ENCODE measurements at regions not wholly inside any gene's neighbourhood (a gene's known extent, or its start where the extent isn't known, plus 50 kb on each side); places are given as distances from the start of the nearest gene placed in this dataset.

DNA sequence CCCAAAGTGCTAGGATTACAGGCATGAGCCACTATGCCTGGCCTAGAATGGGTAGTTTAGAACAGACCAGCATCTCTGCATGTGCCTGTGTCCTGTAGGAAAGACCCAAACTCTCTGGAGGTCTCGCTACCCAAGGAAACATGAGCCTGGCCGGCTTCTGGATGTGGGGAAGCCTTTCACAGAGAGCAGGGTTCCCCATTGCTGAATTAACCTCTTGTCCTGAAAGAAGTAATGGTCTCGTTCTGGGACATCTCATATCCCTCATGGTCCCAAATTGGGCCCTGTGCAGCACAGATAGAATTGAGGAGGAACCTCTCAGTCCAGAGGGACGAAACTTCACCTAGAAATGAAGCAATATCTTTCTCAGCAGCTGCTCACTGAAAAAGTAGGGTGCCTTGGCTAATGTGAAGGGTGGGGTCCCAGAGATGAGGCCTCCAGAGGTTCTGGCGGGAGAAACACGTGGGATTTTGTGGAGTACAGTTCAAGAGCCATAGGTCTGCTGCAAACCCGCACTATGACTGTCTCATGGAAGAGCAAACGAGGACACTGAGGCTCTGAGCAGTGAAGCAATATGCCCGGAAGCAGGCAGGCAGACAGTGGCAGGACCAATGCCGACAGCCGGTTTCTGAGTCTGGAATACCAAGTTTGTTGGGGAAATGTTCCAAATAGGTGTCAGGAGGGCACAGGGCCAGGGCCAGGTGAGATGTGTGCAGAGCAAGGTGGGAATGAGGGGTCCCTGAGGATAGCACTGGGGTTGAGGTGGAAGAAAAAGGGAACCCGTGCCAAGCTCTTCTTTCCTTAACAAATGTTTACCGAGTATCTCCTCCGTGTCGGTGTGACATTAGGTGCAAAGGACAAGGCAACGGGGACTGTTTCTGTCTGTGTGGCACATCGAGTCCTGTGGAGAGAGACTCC lies 121.0 kb upstream of the TWIST2 start:
- DNase-seq: no peak

DNA sequence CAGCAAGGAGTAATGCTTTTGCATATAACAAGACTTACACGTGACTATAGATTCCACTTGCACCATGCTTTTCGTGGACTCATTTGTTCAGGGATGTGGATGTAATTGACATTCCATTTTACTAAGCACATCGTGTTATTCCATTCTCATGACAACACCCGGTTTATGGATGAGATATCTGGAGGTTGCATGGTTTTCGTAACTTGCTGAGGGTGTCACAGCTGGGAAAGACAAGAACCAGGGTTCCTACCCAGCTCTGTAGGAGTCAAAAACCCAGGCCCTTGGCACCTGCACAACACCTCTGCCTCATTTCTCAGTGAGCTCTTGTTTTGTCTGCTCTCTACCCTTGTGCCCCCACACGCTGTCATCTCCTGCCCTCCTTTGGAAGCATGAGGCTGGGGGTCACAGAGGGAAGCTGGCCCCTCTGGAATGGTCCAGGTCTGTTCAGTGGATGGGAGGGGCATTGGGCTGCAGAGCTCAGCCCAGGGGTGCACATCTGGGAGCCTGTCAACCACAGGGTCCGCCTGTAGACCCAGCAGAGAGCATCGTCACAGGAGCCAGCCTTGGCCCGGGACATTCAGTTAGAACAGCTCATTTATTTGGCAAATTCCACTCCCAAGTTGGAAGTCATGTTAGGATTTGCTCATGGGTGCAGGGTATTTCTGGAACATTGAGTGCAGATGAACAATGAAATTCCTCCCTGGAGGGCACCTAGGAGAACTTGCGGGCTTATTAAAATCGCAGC lies 120.1 kb upstream of the TWIST2 start:
- DNase-seq: no peak

DNA sequence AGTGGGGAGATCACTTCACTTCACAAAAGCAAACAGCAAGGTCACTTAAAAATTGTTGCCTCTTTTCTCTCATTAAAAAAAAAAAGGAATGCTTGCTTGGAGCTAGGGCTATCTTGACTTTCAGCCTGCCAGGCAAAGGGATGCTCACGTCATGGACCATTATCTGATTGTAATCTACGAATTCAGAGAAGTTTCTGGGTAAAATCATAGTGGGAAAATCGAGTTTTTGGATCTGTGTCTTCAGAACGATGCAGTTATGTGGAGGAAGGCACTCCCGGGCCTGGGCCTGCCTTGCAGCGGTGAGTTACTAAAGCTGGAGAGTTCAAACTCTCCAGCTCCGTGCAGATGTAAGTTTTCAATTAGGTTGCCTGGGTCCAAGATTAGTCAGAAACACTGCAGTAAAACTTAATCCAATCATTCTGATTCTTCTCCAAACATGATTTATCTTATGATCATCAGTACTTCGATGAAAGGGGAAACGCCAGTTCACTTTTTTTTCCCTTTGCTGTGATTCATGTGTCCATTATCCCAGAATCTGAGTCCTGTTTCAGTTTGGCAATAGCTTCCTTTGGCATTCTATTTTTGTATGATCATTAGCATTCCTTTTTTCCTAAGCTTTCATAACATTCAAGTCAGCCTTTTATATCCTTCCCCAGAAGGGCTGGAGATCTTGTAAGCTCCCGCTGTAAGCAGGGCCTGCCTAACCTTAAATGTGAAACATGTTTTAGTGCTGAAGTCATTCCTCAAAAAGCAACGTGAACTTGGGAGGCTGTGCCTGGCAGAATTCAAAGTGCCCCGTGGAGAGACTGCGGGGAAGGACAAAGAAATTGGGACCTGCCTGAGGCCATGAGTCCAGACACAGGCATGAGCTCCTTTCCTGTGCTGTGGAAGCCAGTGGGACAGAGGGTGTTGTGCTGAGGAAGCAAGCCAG lies 119.3 kb upstream of the TWIST2 start:
- no peak for DNase-seq

DNA sequence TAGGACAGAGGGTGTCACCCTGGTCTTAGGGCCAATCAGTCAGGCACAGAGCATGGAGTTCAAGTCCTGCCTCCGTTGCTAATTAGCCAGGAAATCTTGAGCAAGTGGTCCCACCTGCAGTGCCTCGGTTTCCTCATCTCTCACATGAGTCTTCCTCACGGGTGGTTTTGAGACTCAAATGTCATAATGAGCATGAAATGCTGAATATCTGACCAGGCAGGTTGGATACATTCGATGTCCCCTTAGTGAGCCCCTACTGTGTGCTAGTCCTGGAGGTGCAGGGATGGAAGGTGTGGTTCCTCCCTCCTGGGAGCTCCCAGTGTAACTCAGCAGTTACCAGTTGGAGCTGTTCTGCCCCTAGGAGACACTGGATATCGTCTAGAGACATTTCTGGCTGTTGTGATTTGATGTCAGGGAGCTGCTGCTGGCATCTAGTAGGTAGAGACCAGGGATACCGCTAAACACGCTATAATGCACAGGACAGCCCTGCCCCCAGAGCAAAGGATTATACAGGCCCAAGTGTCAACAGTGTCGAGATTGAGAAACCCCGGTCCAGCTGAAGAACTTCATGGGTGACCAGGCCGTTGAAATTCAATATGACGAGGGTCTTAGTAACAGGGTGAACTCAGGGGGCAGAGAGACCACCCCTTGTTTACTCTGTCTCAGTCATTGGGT lies 118.5 kb upstream of the TWIST2 start:
- no peak for DNase-seq

DNA sequence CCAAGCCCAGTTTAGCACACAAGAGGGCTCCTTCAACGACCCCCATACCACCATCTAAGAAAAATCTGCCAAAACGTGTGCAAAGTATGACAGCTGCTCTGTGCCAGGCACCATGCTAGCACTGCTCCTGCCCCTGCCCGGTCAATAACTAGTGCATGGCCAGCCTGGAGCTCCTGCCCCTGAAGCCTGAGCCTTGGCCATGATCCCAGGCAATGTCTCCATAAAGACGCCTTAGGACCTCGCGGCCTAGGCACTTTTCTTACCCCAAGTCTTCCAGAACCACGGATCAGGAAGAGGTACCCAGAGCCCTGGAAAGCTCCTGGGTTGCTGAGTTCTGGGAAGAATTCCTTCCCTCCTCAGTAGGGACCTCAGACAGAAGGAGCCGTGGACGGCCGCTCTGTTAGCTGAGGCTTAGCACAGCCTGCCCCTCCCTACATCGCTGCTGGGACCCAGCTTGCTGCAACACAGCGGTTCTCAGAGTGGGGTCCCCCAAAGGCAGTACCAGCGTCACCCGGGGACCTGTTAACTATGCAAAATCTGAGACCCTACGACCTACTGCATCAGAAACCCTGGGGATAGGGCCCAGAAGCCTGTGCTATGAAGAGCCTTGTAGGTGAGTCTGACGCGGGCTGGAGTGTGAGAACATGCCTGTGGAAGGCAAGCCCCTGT lies 117.8 kb upstream of the TWIST2 start:
- no peak for DNase-seq

DNA sequence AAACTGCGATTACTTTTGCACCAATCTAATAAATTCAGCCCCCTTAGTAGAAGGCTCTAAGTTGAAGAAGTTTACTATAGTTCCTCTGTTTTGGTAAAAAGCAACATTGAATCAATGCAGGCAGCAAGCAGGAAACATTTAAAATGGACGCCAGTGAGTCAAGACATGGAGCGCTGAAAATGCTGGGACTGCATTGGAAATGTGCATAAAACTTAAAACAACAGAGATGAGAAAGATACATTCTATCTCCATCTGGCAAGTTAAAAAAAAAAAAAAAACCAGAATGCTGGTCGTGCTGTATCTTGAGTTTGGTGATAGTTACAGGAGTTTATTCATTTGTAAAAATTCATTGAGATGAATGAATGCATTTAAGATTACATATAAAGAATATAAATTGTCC lies 117.0 kb upstream of the TWIST2 start:
- DNase-seq: no peak

DNA sequence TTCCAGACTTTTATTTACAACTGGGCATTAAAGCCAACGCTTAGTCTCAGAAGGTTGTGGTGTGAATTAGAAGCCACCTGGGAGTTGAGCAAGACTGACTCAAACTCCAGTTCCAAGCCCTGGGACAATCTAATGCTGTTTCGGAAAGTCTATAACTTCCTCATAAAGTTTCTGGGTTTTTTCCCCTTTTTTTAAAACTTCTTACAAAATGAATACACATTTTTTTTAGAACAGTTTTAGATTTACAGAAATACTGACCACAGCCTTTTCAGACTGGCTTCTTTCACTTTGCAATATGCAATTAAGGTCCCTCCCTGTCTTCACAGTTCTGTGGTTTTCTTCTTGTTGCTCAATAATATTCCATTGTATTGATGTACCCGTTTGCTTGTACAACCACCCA lies 115.9 kb upstream of the TWIST2 start:
- DNase-seq: no peak

DNA sequence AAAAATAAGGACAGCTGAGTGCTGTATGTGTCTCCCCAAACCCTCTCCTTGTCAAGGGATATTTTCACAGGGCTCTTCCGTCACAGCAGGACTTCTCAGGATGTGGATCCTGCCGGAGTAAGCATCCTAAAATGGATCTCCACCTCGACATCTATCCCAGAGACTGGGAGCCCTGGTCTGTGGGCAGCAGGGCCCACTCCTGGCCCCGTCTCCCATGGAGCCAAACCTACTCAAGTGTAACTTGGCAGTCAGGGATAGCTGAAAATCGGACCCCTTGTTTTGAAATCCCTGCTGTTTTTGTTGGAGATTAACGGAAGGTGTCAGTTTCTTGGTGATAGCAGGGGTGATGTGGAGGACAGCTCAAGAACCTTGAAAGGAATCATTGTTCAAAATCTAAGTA lies 109.0 kb upstream of the TWIST2 start:
- no peak for DNase-seq

DNA sequence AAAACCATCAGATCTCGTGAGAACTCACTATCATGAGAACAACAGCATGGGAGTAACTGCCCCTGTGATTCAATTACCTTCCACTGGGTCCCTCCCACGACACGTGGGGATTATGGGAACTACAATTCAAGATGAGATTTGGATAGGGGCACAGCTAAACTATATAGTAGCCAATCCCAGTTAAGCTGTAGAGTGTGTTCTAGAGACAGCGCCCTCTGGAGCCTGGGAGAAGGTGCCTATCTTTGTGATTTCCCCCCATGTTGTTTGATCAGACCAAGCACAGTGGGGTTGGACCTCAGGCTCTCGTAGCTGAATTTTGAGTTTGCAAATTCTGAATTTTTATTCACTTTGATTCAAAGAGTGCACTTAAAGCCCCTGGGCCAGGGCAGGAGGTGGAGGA lies 108.2 kb upstream of the TWIST2 start:
- DNase-seq: no peak

DNA sequence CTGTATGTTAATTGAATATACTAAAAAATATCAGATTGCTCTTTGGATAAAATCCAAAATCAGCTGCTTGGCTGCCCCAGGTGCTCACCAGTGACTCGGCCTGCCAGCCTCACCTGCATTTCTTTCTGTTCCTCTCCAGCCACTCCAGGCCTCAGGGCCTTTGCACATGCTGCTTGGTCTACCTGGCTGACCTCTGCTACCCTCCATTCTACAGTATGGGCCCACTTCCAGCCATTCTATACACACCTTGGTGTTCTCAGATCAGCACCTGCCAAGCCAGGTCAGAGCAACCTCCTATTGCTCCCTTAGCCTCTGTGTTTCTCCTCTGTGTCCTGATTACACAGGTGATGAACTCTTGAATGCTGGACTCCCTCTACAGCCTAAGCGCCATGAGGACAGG lies 106.6 kb upstream of the TWIST2 start:
- no peak for DNase-seq

DNA sequence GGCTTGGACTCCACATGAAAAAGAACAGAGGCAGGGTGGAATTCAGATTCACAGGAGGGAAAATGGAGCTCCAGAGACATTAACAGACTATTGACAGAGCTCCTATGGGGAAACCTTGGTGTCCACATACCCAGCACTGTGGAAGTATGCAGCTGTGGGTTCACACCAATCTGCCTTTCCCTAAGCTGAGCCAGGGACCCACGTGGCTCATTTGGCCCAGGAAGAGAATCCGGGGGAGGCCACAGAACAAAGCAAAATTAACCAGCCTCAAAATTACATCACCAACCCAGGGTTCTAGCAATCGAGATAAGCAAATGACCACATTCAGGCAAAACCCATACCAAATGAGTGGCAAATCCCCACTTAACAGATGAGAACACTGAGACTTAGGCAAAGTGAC lies 105.8 kb upstream of the TWIST2 start:
- no peak for DNase-seq

DNA sequence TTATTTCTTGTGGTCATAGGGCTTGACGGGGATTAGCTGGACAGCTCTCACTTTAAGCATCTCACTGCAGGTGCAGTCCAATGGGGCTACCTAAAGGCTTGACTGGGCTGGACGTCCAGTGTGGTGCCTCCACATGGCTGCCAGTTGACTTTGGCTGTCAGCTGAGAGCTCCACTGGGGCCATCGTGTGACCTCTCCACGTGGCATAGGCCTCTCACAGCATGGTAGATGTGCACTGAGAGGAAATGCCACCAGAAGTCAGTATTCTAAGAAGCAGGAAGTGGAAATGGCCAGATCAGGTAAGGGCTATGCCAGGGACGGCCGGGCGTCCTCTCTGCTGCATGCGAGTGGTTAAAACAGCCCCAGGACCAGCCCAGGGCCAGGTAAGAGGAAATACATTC lies 105.2 kb upstream of the TWIST2 start:
- no peak for DNase-seq

DNA sequence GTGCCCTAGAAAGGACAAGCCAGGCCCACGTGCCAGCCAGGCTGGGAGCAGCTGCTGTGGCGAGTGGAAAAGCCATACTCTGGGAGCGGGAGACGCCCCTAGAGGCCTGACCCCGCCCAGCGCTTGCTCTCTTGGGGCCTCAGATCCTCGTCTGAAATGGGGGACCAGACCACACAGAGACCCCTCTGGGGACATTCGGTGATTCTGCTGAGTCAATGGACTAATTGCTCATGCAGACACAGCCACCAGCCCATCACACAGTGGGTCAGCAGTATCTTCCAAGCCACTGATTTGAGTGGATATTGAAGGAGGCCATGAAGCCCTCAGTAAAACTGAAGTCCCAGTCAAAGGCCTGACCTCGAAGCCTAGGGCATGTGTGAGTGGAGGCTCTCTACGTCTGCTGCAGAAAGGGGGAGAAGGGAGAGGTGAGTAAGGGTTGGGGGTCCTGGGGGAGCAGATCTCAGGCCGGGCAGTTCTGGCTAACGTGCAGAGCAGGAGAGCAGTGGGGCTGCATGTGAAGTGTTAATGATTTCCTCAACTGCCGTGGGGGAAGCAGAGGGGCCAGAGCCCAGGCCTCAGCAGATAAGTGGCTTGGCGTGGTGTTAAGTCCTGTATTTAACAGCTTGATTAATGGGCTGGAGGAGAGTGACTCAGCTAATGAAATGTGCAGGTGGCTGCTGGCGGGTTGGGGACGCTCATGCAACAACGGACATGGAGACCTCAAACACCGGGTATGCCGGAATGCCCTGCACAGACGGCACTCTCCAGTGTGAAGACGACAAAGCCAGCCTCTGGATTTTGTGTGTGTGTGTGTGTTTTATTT lies 104.4 kb upstream of the TWIST2 start:
- no peak for DNase-seq

DNA sequence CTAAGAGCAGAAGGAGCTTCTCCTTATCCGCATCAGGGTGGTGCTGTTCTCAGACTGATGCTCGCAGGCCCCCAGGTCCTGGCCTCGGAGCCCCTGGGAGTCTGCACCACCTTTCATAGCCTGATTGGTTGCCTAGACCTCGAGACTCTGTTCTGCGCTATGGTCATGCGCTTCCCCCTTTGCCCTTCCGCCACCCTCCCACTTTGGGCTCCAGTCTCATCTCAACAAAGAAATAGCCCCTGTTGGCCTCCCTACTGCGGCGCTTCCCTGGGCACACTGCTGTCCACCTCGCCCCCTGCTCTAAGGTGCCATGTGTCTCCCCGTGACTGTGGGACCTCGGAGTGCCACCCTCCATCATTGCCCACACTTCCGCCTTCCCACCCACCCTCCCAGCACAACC lies 102.9 kb upstream of the TWIST2 start:
- no peak for DNase-seq

DNA sequence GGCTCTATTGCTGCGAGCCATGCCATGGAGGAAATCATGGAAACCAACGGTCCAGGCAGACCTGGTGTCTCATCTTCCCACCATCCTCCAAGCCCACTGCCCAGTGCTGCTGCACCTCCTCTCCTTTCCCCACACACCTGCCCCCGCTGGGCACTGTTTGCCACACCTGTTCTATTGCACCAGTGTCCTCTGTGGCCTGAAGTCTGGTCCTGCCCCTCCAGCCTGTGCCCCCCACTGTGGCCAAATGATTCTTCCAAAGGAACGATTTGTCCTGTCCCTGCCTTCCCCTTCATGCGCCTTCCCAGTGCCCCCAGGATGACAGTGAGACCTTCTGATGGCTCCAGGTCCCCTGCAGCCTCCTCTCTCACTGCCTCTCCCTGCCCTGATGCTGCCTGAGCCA lies 101.9 kb upstream of the TWIST2 start:
- no peak for DNase-seq

DNA sequence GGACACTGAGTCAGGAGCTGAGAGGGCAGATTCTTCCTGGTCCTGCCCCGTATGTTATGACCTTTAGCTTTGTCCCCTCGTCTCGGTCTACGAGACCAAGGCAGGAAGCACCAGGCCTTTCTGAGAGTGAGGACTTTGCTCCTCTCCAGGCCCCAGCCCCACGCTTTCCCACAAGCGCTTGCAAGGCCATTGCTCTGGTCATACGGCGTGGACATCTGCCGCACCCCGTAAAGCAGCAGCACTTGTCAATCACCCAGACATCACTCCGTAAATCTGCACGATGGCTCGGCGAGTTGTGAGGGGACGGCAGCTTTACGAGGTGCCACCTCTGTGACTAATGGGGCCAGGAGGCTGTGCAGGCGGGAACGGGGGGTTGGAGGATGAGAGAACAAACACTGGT lies 100.8 kb upstream of the TWIST2 start:
- DNase-seq: no peak

DNA sequence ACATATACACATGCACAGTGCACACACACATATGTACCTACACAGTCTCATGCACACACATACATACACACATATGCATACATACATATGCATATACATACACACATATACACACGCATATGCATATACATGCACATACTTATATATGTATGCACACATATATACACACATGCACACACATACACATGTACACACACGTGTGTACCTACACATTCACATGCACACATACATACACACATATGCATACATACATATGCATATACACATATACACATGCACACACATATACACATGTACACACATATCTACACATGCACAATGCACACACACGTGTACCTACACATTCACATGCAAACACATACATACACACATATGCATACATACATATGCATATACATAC lies 100.3 kb upstream of the TWIST2 start:
- no peak for DNase-seq

DNA sequence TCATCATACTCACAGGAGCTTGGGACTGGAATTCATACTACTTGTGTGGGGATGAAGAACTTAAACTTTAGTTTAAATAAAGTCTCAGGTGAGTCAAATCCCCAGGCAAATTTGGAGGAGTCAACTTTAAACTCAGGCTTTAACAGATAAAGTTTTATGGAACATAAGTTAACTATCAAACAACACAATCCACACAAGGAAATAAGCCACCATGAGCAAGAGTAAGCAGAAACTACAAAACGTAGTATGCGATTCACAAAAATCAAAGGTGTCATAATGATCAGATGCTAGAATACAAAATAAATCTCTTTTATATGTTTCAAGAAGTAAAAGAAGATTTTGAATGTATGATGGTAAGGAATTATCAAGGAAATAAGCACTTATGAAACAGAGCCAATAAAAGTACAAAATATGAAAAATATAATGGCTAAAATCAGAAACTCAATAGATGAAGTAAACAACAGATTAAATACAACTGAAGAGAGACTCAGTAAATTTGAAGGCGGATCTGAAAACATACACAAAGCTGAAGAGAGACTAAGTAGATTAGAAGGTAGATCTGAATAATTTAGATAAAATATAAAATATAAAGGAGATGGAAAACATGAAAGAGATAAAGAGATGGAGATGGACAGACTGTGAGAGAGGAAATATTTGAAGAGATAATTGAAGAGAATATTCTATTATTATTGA lies 97.5 kb upstream of the TWIST2 start:
- no peak for DNase-seq

DNA sequence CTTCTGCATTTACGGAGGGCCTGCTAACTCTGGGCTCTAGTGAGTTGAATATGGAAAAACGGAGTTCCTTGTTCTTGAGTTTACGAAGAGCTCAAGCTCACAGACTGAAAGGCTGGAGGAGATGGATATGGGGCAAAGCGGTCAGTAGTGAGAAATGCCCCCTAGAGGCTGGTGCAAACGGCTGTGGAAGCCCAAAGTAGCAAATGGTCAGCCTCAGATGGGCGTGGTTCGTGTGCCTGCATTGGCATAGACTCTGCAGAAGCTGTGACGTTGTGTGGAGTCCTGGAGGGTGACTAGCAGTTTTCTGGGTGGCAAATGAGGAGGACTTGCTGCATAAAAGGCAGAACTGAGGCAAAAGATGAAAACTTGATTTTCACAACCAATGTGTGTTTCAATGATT lies 93.6 kb upstream of the TWIST2 start:
- no peak for DNase-seq

DNA sequence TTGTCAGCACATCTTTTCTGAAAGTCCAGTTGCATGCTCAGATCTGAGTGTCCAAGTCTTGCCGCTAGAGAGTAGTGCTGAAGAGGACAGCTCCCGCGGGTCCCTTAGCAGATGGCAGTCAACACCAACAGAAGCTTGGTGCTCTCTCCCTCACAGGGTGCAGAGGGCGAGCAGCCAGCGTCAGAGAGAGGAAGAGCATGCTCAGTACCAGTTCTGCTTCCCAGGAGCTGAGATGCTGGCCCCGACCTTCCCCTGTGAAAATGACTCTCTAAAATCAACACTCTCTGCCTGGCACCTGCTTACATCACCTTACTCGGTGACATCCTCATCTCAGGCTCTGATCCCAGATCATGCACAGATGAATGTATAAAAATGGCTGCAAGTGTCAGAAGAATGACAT lies 86.0 kb upstream of the TWIST2 start:
- DNase-seq: no peak

All from NCI-H1092 treated with DMSO at 0.1 percent for 48 hours (cell line).